H1 (cell line): ENCODE measurements at regions not wholly inside any gene's neighbourhood (a gene's known extent, or its start where the extent isn't known, plus 50 kb on each side); places are given as distances from the start of the nearest gene placed in this dataset.

Experiments
- CTCF ChIA-PET: fragments of 300-600 bp; sonication (Branson Sonifier 250); formaldehyde crosslinking; loops from one replicate; lab custom pipeline; 2021; ENCODE audit not compliant: partially characterized antibody; lab: Charles Lee
- POLR2A ChIA-PET: fragments of 300-600 bp; sonication (Branson Sonifier 250); formaldehyde crosslinking; loops from one replicate; lab custom pipeline; 2021; ENCODE audit warnings: inconsistent platforms; ENCODE audit not compliant: partially characterized antibody; lab: Charles Lee
- DNase-seq, 2 experiments: peaks; one replicate each; pipeline versions ENCODE4 v3.0.0 to v3.0.0-alpha.2; 2010 to 2022; ENCODE audit warnings: low spot score in 2 of 2, low read depth in 1 of 2, mixed read lengths in 1 of 2
- FAIRE-seq: peaks from 2 replicates; lab custom pipeline; 2011; peaks lifted over from hg19 to GRCh38; lab: Jason Lieb, UNC
- H2AFZ ChIP-seq: 2 replicates; pipeline ENCODE4 v1.8.1; 2012; ENCODE audit warnings: low read length, inconsistent platforms
- H2AK5ac ChIP-seq: 2 replicates; pipeline ENCODE4 v1.6.1; 2013; ENCODE audit warnings: low read depth, low read length
- H2BK120ac ChIP-seq: replicated peaks from 2 replicates; pipeline ENCODE3; 2013; ENCODE audit warnings: low read depth, low read length, inconsistent platforms
- H2BK12ac ChIP-seq: 2 replicates; pipeline ENCODE4 v1.6.1; 2013; ENCODE audit warnings: low read depth, low read length
- H2BK15ac ChIP-seq: 2 replicates; pipeline ENCODE4 v1.6.1; 2013; ENCODE audit warnings: low read length
- H2BK20ac ChIP-seq: 2 replicates; pipeline ENCODE4 v1.6.1; 2013; ENCODE audit warnings: low read length
- H2BK5ac ChIP-seq: 2 replicates; pipeline ENCODE4 v1.6.1; 2013; ENCODE audit warnings: low read depth, low read length
- H3K14ac ChIP-seq: 2 replicates; pipeline ENCODE4 v1.6.1; 2013; ENCODE audit warnings: inconsistent platforms; ENCODE audit not compliant: insufficient read length
- H3K18ac ChIP-seq: 2 replicates; pipeline ENCODE4 v1.6.1; 2013; ENCODE audit warnings: low read length; ENCODE audit errors: extremely low read depth
- H3K23ac ChIP-seq: 2 replicates; pipeline ENCODE4 v1.6.1; 2013; ENCODE audit warnings: inconsistent platforms; ENCODE audit not compliant: insufficient read length
- H3K23me2 ChIP-seq: 2 replicates; pipeline ENCODE4 v1.6.1; 2013; ENCODE audit warnings: low read depth, low read length
- H3K27ac ChIP-seq: 2 replicates; pipeline ENCODE4 v1.6.1; 2011; ENCODE audit warnings: low read depth, low read length, inconsistent platforms
- H3K27me3 ChIP-seq, 4 experiments: replicated peaks in 1 of 4; 1 replicate in 1 of 4; 2 replicates in 3 of 4; pipeline versions ENCODE4 v1.6.1 to v1.8.1; 2011 to 2013; ENCODE audit warnings: low read length in 3 of 4, mild to moderate bottlenecking in 3 of 4, inconsistent platforms in 2 of 4, mixed read lengths in 2 of 4, moderate library complexity in 1 of 4; ENCODE audit not compliant: control insufficient read depth in 3 of 4, insufficient read depth in 3 of 4; ENCODE audit errors: extremely low read depth in 1 of 4
- H3K36me3 ChIP-seq, 4 experiments: 2 replicates each; pipeline versions ENCODE4 v1.6.1 to v1.8.1; 2011 to 2013; ENCODE audit warnings: mild to moderate bottlenecking in 4 of 4, low read length in 3 of 4, moderate library complexity in 2 of 4, control low read depth in 1 of 4, inconsistent platforms in 1 of 4; ENCODE audit not compliant: insufficient read depth in 4 of 4, control insufficient read depth in 2 of 4
- H3K4ac ChIP-seq: replicated peaks from 2 replicates; pipeline ENCODE3; 2013; ENCODE audit warnings: low read length, low read depth, mixed read lengths, inconsistent platforms; ENCODE audit not compliant: insufficient read length
- H3K4me1 ChIP-seq, 4 experiments: replicated peaks in 1 of 4; 1 replicate in 1 of 4; 2 replicates in 3 of 4; pipeline versions ENCODE4 v1.6.1 to v1.8.1; 2011 to 2013; ENCODE audit warnings: low read length in 3 of 4, inconsistent platforms in 2 of 4, mixed read lengths in 1 of 4; ENCODE audit not compliant: insufficient read depth in 4 of 4, control insufficient read depth in 3 of 4
- H3K4me2 ChIP-seq, 2 experiments: 2 replicates each; pipeline versions ENCODE4 v1.6.1 to v1.8.1; 2011 to 2013; ENCODE audit warnings: low read depth in 2 of 2, low read length in 2 of 2, control low read depth in 1 of 2, inconsistent platforms in 1 of 2, mild to moderate bottlenecking in 1 of 2; ENCODE audit not compliant: insufficient read depth in 1 of 2
- H3K4me3 ChIP-seq, 4 experiments: fragments of 200-600, 300-600 bp in 1 of 4; sonication (generic), shearing (Covaris generic), sonication (Bioruptor Twin) in 1 of 4; 2 replicates each; pipeline versions ENCODE4 v1.5.1 to v1.8.1; 2011 to 2016; ENCODE audit warnings: low read length in 4 of 4, low read depth in 3 of 4, control low read depth in 2 of 4, inconsistent platforms in 2 of 4, mild to moderate bottlenecking in 2 of 4, mixed read lengths in 1 of 4, moderate library complexity in 1 of 4; ENCODE audit not compliant: insufficient read depth in 2 of 4; ENCODE audit errors: extremely low read depth in 1 of 4
- H3K56ac ChIP-seq: replicated peaks from 2 replicates; pipeline ENCODE3; 2013; ENCODE audit warnings: low read depth, mild to moderate bottlenecking, mixed read lengths, low read length, inconsistent platforms; ENCODE audit not compliant: insufficient read length
- H3K79me1 ChIP-seq: 2 replicates; pipeline ENCODE4 v1.6.1; 2013; ENCODE audit warnings: low read depth, low read length, control low read depth
- H3K79me2 ChIP-seq, 2 experiments: 2 replicates each; pipeline versions ENCODE4 v1.6.1 to v1.8.1; 2012 to 2013; ENCODE audit warnings: low read length in 2 of 2, mild to moderate bottlenecking in 2 of 2, inconsistent platforms in 1 of 2; ENCODE audit not compliant: insufficient read depth in 2 of 2, control insufficient read depth in 1 of 2
- H3K9ac ChIP-seq, 4 experiments: replicated peaks in 1 of 4; 1 replicate in 1 of 4; 2 replicates in 3 of 4; pipeline versions ENCODE4 v1.6.1 to v1.8.1; 2011 to 2013; ENCODE audit warnings: low read depth in 3 of 4, low read length in 3 of 4, control low read depth in 2 of 4, mild to moderate bottlenecking in 2 of 4, moderate library complexity in 2 of 4, inconsistent platforms in 1 of 4; ENCODE audit errors: extremely low read depth in 1 of 4
- H3K9me3 ChIP-seq, 2 experiments: 2 replicates each; pipeline versions ENCODE4 v1.6.1 to v1.8.1; 2012 to 2013; ENCODE audit warnings: mild to moderate bottlenecking in 2 of 2, moderate library complexity in 2 of 2, control low read depth in 1 of 2, inconsistent platforms in 1 of 2, low read depth in 1 of 2, low read length in 1 of 2, mixed read lengths in 1 of 2; ENCODE audit not compliant: insufficient read depth in 2 of 2
- H4K20me1 ChIP-seq, 2 experiments: replicated peaks in 1 of 2; 2 replicates each; pipeline versions ENCODE3 to v1.8.1; 2011 to 2013; ENCODE audit warnings: inconsistent platforms in 2 of 2, low read length in 2 of 2, mild to moderate bottlenecking in 1 of 2; ENCODE audit not compliant: insufficient read depth in 2 of 2, control insufficient read depth in 1 of 2
- H4K5ac ChIP-seq: 2 replicates; pipeline ENCODE4 v1.6.1; 2013; ENCODE audit warnings: low read length, low read depth, mixed read lengths, inconsistent platforms; ENCODE audit not compliant: insufficient read length
- H4K8ac ChIP-seq: 2 replicates; pipeline ENCODE4 v1.8.0; 2013; ENCODE audit warnings: mild to moderate bottlenecking, moderate library complexity, low read length, inconsistent platforms; ENCODE audit not compliant: insufficient read depth; ENCODE audit errors: extremely low read depth
- H4K91ac ChIP-seq: replicated peaks from 2 replicates; pipeline ENCODE3; 2013; ENCODE audit warnings: low read length, mixed read lengths, inconsistent platforms; ENCODE audit not compliant: insufficient read length
- ASH2L ChIP-seq: fragments of 200-600, 300-600 bp; sonication (generic); IDR thresholded peaks from one replicate; pipeline ENCODE4 v1.7.1; 2017; ENCODE audit warnings: low read length
- ATF3 ChIP-seq: IDR thresholded peaks from 2 replicates; pipeline ENCODE4 v1.6.1; 2011; ENCODE audit warnings: low read depth, mild to moderate bottlenecking, low read length; ENCODE audit not compliant: insufficient read depth
- BCL11A ChIP-seq, 2 experiments: IDR thresholded peaks; one replicate each; pipeline ENCODE4 v1.6.1; 2011; ENCODE audit warnings: low read depth in 2 of 2, low read length in 2 of 2, mild to moderate bottlenecking in 2 of 2
- CBX5 ChIP-seq: fragments of 300-800, 300-1000 bp; sonication (generic); IDR thresholded peaks from 2 replicates; pipeline ENCODE4 v1.7.1; 2016; ENCODE audit warnings: antibody characterized with exemption, low read length, low read depth
- CBX8 ChIP-seq: fragments of 300-800, 300-1000 bp; sonication (generic); IDR thresholded peaks from 2 replicates; pipeline ENCODE4 v1.7.1; 2016; ENCODE audit warnings: low read depth, low read length, borderline replicate concordance
- CREB1 ChIP-seq: IDR thresholded peaks from 2 replicates; pipeline ENCODE4 v1.6.1; 2012; ENCODE audit warnings: inconsistent platforms
- EGR1 ChIP-seq: IDR thresholded peaks from 2 replicates; pipeline ENCODE4 v1.6.1; 2011; ENCODE audit warnings: low read depth, low read length, borderline replicate concordance
- JUN ChIP-seq: IDR thresholded peaks from 2 replicates; pipeline ENCODE4 v1.6.1; 2011; ENCODE audit warnings: low read depth, mild to moderate bottlenecking, improper control_type of control experiment, low read length
- SAP30 ChIP-seq: fragments of 300-600 bp; sonication (generic); IDR thresholded peaks from 2 replicates; pipeline ENCODE4 v1.7.1; 2012; ENCODE audit warnings: low read length, moderate library complexity, mild to moderate bottlenecking, inconsistent platforms; ENCODE audit not compliant: insufficient read depth, insufficient replicate concordance
- SUZ12 ChIP-seq: fragments of 200-600 bp; sonication (generic); IDR thresholded peaks from 2 replicates; pipeline ENCODE4 v1.6.1; 2012; ENCODE audit warnings: mild to moderate bottlenecking, inconsistent platforms, low read length, moderate library complexity, mixed read lengths
- TAF1 ChIP-seq: IDR thresholded peaks from 2 replicates; pipeline ENCODE4 v1.6.1; 2011; ENCODE audit warnings: mild to moderate bottlenecking, low read depth, low read length
- WGBS, 2 experiments: shearing (Covaris generic) in 1 of 2; methylation state at CpG; one replicate each; pipeline versions ENCODE4 v1.1.6 to v1.1.7; 2013 to 2015; ENCODE audit warnings: low lambda C conversion rate in 2 of 2, mixed read lengths in 2 of 2, inconsistent platforms in 1 of 2, low coverage in 1 of 2, missing lambda C conversion rate in 1 of 2; ENCODE audit not compliant: insufficient replicate concordance in 2 of 2, insufficient coverage in 1 of 2, insufficient read length in 1 of 2; ENCODE audit errors: extremely low coverage in 1 of 2, missing lambda C conversion rate in 1 of 2; 5-methylcytosine and 5-hydroxymethylcytosine counted together
- TF ChIP-seq, protein P1 (sequence below): IDR thresholded peaks from 2 replicates; pipeline ENCODE4 v1.6.1; 2012; ENCODE audit warnings: low read length, inconsistent platforms
- TF ChIP-seq, protein P2 (sequence below): IDR thresholded peaks from 2 replicates; pipeline ENCODE4 v1.6.1; 2012; ENCODE audit warnings: inconsistent platforms

GRCh38 chr18:22033085-22033484 lies 136.3 kb upstream of the GATA6 start:
- Histone ChIP-seq H3K23ac (no peak overlapping the region), H2BK5ac (no peak overlapping the region), H4K8ac (no peak overlapping the region), H2BK120ac (no peak overlapping the region), H3K4me2 (no peak overlapping the region), H3K36me3 (no peaks in the 10 kb centered on the region), H3K23me2 (no peaks in the 10 kb centered on the region), H2AFZ (no peak overlapping the region; the same call in 1 of the 2 replicates), H4K5ac (no peak overlapping the region), H3K79me1 (no peaks in the 10 kb centered on the region), H3K18ac (no peak overlapping the region), H3K14ac (no peak overlapping the region), H3K27me3 (no peaks in the 10 kb centered on the region), H2AK5ac (no peak overlapping the region), H2BK15ac (no peak overlapping the region), H3K9ac (no peak overlapping the region), H4K20me1 (no peaks in the 10 kb centered on the region), H3K79me2 (no peaks in the 10 kb centered on the region), H3K4me1 (no peaks in the 10 kb centered on the region), H3K4ac (no peak overlapping the region), H2BK20ac (no peak overlapping the region), H4K91ac (no peak overlapping the region), H2BK12ac (no peak overlapping the region), H3K4me3 (no peak overlapping the region), H3K9me3 (no peaks in the 10 kb centered on the region), H3K27ac (no peak overlapping the region), H3K56ac (no peak overlapping the region)
- FAIRE-seq: no peak
- CTCF ChIA-PET: interaction anchor here (0.5 to 1.3 kb wide), 2 partner anchors 35 to 90 kb away, joined by 3 to 5 read pairs; no protein-coding TSS in a partner anchor
- 88% methylated on average over 8 of the region's 8 CpGs; no CpG with 5 or more reads in 1 of the 2 experiments for WGBS, 2 experiments
- no peak for DNase-seq
- POLR2A ChIA-PET: no interaction called here
- TF ChIP-seq CBX8: no peak
- TF ChIP-seq ATF3: no peak
- TF ChIP-seq CBX5: no peak
- no peak for TF ChIP-seq EGR1
- no peak for TF ChIP-seq JUN
- no peak for TF ChIP-seq SUZ12
- TF ChIP-seq TAF1: no peak
- TF ChIP-seq, protein P1, sequence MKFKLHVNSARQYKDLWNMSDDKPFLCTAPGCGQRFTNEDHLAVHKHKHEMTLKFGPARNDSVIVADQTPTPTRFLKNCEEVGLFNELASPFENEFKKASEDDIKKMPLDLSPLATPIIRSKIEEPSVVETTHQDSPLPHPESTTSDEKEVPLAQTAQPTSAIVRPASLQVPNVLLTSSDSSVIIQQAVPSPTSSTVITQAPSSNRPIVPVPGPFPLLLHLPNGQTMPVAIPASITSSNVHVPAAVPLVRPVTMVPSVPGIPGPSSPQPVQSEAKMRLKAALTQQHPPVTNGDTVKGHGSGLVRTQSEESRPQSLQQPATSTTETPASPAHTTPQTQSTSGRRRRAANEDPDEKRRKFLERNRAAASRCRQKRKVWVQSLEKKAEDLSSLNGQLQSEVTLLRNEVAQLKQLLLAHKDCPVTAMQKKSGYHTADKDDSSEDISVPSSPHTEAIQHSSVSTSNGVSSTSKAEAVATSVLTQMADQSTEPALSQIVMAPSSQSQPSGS: no peak
- no peak for TF ChIP-seq ASH2L
- no peak for TF ChIP-seq SAP30
- TF ChIP-seq, protein P2, sequence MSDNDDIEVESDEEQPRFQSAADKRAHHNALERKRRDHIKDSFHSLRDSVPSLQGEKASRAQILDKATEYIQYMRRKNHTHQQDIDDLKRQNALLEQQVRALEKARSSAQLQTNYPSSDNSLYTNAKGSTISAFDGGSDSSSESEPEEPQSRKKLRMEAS: no peak
- TF ChIP-seq BCL11A (IDR thresholded peaks at IDR 0.05; ENCODE audit: low read depth in 2 of 2, low read length in 2 of 2): no peak
- no peak for TF ChIP-seq CREB1
